GM12892 (cell line): ENCODE measurements at regions not wholly inside any gene's neighbourhood (a gene's known extent, or its start where the extent isn't known, plus 50 kb on each side); places are given as distances from the start of the nearest gene placed in this dataset.

Source experiments
- POLR2A ChIP-seq: IDR thresholded peaks from 2 replicates; pipeline ENCODE4 v1.6.1; 2011; ENCODE audit warnings: low read depth, low read length, control low read depth
- TAF1 ChIP-seq: IDR thresholded peaks from 2 replicates; pipeline ENCODE4 v1.6.1; 2011; ENCODE audit warnings: low read depth, mild to moderate bottlenecking, control low read depth, low read length, borderline replicate concordance

DNA sequence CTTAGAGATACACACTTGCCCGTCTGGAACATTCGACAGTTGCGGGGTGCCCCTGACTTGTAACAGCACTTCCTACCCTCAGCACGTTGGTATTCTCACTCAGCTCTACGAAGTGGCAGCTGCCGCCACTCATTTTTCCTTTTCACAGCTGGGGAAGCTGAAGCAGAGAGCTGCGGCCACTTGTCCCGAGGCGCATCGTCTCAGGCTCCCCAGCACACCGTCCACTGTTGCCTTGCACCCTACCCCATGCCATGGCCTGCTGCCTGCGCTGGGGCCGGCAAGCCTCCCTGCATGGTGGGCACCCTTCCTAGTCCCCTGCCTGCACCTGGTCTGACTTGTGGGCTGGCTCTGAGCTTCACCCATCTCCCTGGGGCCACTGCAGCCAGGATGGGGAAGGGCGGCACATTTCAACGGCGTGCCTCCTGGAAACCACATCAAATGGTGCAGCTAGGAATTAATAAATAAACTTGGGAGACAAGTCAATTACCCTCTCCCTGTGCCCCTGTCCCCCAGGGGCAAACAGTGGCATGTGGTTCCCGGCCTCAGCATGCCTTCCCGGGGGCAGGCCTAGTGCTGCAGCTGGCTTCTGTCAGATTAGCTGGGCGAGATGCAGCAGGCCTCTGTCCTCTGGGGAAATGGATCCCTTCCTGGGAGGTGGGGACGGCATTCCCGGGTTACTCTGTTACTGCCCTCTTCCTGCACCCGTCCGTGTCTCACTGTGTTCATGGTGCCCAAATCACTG lies 64.7 kb upstream of the HAAO start:
- no peak for TF ChIP-seq POLR2A
- TF ChIP-seq TAF1: no peak
